ENCODE measurements at regions not wholly inside any gene's neighbourhood (a gene's known extent, or its start where the extent isn't known, plus 50 kb on each side); places are given as distances from the start of the nearest gene placed in this dataset.

DNA sequence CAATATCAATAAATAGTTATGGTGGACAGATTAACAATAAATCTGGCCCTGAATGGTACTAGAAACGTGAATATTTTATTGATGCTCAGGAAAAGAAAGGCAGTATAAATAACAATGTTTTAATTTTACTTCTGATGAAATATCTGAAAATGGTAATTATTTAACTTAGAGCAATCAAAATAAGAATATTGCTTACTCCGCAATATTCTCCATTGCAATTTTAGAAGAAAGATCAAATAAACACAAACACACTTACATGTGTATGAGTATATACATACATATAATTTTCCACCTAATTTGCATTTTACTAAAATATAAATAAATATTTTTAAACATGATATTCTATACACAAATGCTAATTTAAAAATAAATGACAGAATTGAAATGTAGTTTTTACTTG, 1130.5 kb downstream of the NCAM2 start:
- no peak for TF ChIP-seq EZH2phosphoT487 (conservative IDR thresholded peaks at IDR 0.05; ENCODE audit: low read length)
- TF ChIP-seq, protein P1, sequence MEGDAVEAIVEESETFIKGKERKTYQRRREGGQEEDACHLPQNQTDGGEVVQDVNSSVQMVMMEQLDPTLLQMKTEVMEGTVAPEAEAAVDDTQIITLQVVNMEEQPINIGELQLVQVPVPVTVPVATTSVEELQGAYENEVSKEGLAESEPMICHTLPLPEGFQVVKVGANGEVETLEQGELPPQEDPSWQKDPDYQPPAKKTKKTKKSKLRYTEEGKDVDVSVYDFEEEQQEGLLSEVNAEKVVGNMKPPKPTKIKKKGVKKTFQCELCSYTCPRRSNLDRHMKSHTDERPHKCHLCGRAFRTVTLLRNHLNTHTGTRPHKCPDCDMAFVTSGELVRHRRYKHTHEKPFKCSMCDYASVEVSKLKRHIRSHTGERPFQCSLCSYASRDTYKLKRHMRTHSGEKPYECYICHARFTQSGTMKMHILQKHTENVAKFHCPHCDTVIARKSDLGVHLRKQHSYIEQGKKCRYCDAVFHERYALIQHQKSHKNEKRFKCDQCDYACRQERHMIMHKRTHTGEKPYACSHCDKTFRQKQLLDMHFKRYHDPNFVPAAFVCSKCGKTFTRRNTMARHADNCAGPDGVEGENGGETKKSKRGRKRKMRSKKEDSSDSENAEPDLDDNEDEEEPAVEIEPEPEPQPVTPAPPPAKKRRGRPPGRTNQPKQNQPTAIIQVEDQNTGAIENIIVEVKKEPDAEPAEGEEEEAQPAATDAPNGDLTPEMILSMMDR (IDR thresholded peaks at IDR 0.05; ENCODE audit: insufficient read depth, low read length, poor library complexity, severe bottlenecking), result no peak
- Histone ChIP-seq H3F3A (ENCODE audit: insufficient read depth) (no peaks in the 10 kb centered on the region), H3K9me2 (replicated peaks; ENCODE audit: insufficient read depth, low read length) (no peaks in the 10 kb centered on the region), H3K4me3 (ENCODE audit: insufficient read depth, low read length, poor library complexity, severe bottlenecking) (no peak overlapping the region), H3K9ac (ENCODE audit: low read length) (no peak overlapping the region), H4K20me1 (ENCODE audit: low read depth, low read length) (no peaks in the 10 kb centered on the region), H3K27ac (ENCODE audit: low read depth, low read length) (no peak overlapping the region), H3K36me3 (ENCODE audit: low read length) (no peaks in the 10 kb centered on the region), H3K27me3 (ENCODE audit: low read length) (no peaks in the 10 kb centered on the region), H3K79me2 (ENCODE audit: insufficient read depth, low read length) (no peaks in the 10 kb centered on the region), H3K4me2 (ENCODE audit: low read depth, low read length, poor library complexity, severe bottlenecking) (no peak overlapping the region), H3K9me3 (ENCODE audit: insufficient read depth, low read length) (no peaks in the 10 kb centered on the region), H2AFZ (ENCODE audit: low read depth, low read length, severe bottlenecking) (no peak overlapping the region)

DNA sequence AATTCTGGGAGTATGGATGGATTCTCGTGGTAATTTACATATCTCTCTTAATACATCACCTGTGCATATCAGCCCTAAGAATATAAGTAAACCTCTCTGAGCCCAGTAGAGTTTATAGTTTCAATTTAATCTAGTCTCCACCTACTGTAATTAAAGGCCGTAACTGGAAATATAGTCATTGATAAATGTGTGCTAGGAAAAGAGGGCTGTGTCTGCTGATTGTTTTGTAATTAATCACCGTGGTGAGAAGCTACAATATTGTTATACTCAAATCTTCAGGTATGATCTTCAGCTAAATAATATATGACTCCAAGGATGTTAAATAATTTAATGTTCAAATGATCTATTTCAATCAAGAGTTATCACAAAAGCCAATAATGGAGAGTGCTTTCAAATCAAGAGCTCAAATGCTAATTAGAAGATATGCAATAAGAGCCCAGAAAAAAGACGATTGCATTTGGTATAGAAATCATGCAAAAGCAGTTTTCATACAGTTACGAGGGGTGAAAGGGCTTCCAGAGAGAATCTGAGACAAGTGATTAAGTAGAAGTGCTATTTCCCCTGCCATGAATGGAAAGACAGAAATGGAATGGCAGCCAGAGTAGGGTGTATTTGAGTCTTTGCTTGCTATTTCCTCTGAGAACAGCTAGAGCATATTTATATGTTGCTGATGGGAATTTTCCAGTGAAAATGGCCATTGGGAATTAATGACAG, 1134.3 kb downstream of the NCAM2 start:
- no peaks in the 10 kb centered on the region for H3K9me3 ChIP-seq (ENCODE audit: insufficient read depth, low read length)
- no peaks in the 10 kb centered on the region for H3K27me3 ChIP-seq (ENCODE audit: low read length)
- no peak overlapping the region for H3K4me3 ChIP-seq (ENCODE audit: insufficient read depth, low read length, poor library complexity, severe bottlenecking)
- H3F3A ChIP-seq (ENCODE audit: insufficient read depth), result no peaks in the 10 kb centered on the region
- H3K4me2 ChIP-seq (ENCODE audit: low read depth, low read length, poor library complexity, severe bottlenecking), result no peak overlapping the region
- no peaks in the 10 kb centered on the region for H3K9me2 ChIP-seq (replicated peaks; ENCODE audit: insufficient read depth, low read length)
- H2AFZ ChIP-seq (ENCODE audit: low read depth, low read length, severe bottlenecking), result no peak overlapping the region
- no peaks in the 10 kb centered on the region for H3K79me2 ChIP-seq (ENCODE audit: insufficient read depth, low read length)
- no peak overlapping the region for H3K9ac ChIP-seq (ENCODE audit: low read length)
- H3K27ac ChIP-seq (ENCODE audit: low read depth, low read length), result no peak overlapping the region
- TF ChIP-seq, protein P1 (IDR thresholded peaks at IDR 0.05; ENCODE audit: insufficient read depth, low read length, poor library complexity, severe bottlenecking), result no peak
- no peak for TF ChIP-seq EZH2phosphoT487 (conservative IDR thresholded peaks at IDR 0.05; ENCODE audit: low read length)
- H4K20me1 ChIP-seq (ENCODE audit: low read depth, low read length), result no peaks in the 10 kb centered on the region
- H3K36me3 ChIP-seq (ENCODE audit: low read length), result no peaks in the 10 kb centered on the region

DNA sequence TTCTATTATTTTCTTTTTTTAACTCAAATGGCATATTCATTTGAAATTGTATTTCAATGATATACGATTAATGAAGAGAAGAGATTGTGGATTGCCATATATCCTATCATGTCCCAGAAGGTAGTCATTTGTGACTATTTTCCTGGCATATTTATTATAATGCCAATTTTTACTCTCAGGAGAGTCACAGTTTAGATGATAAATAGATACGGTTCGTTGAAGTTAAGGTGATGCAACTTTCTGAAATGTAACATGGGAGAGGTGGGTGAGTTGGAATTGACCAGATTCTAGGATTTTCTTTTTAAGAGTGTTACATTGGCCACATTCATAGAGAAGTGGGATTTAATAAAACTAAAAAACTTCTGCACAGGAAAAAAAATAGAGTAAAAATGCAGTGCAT, 1138.5 kb downstream of the NCAM2 start:
- Histone ChIP-seq H3K4me2 (ENCODE audit: low read depth, low read length, poor library complexity, severe bottlenecking) (no peak overlapping the region), H3K4me3 (ENCODE audit: insufficient read depth, low read length, poor library complexity, severe bottlenecking) (no peak overlapping the region), H3K27me3 (ENCODE audit: low read length) (no peaks in the 10 kb centered on the region), H2AFZ (ENCODE audit: low read depth, low read length, severe bottlenecking) (no peak overlapping the region), H3K79me2 (ENCODE audit: insufficient read depth, low read length) (no peaks in the 10 kb centered on the region), H3K9me2 (replicated peaks; ENCODE audit: insufficient read depth, low read length) (no peaks in the 10 kb centered on the region), H3K36me3 (ENCODE audit: low read length) (no peaks in the 10 kb centered on the region), H4K20me1 (ENCODE audit: low read depth, low read length) (no peaks in the 10 kb centered on the region), H3K27ac (ENCODE audit: low read depth, low read length) (no peak overlapping the region), H3K9me3 (ENCODE audit: insufficient read depth, low read length) (no peaks in the 10 kb centered on the region), H3F3A (ENCODE audit: insufficient read depth) (no peaks in the 10 kb centered on the region), H3K9ac (ENCODE audit: low read length) (no peak overlapping the region)
- TF ChIP-seq, protein P1 (IDR thresholded peaks at IDR 0.05; ENCODE audit: insufficient read depth, low read length, poor library complexity, severe bottlenecking), result no peak
- no peak for TF ChIP-seq EZH2phosphoT487 (conservative IDR thresholded peaks at IDR 0.05; ENCODE audit: low read length)
